ENCODE measurements at regions not wholly inside any gene's neighbourhood (a gene's known extent, or its start where the extent isn't known, plus 50 kb on each side); places are given as distances from the start of the nearest gene placed in this dataset.
"Not testable (repeated sequence)": the region's sequence is repeated elsewhere in the genome, so short reads cannot be mapped to it uniquely, and the experiment has no call there.

DNA sequence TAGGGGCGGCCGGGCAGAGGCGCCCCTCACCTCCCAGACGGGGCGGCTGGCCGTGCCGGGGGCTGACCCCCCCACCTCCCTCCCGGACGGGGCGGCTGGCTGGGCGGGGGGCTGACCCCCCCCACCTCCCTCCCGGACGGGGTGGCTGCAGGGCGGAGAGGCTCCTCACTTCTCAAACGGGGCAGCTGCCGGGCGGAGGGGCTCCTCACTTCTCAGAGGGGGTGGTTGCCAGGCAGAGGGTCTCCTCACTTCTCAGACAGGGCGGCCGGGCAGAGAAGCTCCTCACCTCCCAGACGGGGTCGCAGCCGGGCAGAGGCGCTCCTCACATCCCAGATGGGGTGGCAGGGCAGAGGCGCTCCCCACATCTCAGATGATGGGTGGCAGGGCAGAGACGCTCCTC is 836.8 kb downstream of the RAPGEF2 start:
- DNase-seq (ENCODE audit: low spot score), result not testable (repeated sequence)

DNA sequence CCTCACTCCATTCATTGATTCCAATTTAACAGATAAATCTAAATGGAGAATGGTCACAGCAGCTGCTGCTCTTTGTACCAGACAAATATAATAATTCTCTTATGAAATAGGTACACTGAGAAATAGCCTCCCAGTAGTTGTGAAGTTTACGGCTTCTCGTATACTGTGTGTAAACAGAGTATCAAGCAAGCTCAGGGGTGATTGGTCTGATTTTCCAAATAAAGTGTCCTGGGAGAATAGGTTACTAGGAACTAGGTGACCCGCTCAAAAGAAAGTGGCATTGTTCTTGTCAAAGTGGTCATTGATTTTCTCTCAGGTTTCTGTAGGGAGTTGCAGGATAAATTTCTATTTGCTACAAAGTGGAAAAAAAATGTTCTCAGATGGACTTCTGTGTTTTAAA is 838.2 kb downstream of the RAPGEF2 start:
- no peak for DNase-seq (ENCODE audit: low spot score)

- DNase-seq (ENCODE audit: low spot score), result no peak
Measured at GRCh38 chr4:159944477-159944876, 841.6 kb downstream of the RAPGEF2 start.

DNA sequence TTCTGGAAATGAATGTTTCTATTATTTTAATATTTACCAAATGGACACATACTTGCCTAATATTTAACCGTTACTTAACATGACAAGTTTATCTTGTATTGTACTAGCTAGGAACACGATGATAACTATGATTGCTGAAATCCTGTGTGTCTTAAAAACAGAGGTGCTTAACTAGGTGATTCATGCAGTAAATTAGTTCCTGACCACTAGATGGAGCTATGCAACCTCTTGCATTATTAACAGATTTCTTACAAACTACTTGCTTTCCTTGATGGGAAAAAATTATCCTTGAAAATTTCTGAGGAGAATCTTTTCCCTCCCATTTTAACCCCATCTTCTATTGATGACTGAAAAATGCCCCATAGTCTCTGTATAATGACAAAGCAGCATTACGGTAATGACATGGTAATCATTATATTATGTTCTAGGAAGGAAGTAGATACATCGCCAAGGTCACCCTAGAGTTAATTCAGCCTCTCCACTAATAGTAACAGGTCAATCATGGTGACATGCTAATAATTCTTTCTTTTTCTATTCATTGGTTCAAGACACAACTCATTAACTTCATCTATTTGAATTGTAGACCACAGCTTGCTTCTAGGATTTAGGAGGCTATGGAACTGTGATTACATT is 844.2 kb downstream of the RAPGEF2 start:
- no peak for DNase-seq (ENCODE audit: low spot score)

- DNase-seq (ENCODE audit: low spot score), result no peak
Measured at GRCh38 chr4:159950707-159951106, 847.8 kb downstream of the RAPGEF2 start.

- DNase-seq (ENCODE audit: low spot score), result no peak
Measured at GRCh38 chr4:159966746-159967145, 863.9 kb downstream of the RAPGEF2 start.

DNA sequence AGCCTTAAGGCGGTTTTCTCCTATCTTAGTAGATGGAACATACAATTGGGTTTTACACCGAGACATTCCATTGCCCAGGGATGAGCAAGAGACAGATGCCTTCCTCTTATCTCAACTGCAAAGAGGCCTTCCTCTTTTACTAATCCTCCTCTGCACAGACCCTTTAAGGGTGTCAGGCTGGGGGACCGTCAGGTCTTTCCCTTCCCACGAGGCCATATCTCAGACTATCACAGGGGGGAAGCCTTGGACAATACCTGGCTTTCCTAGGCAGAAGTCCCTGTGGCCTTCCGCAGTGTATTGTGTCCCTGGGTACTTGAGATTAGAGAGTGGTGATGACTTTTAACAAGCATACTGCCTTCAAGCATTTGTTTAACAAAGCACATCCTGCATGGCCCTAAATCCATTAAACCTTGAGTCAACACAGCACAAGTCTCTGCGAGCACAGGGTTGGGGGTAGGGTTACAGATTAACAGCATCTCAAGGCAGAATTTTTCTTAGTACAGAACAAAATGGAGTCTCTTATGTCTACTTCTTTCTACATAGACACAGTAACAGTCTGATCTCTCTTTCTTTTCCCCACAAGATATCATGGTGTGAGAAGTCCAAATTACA is 874.1 kb downstream of the RAPGEF2 start:
- DNase-seq (ENCODE audit: low spot score), result not testable (repeated sequence)

GRCh38 chr4:159977907-159978617 is 875.2 kb downstream of the RAPGEF2 start:
- no peak for DNase-seq (ENCODE audit: low spot score)

DNA sequence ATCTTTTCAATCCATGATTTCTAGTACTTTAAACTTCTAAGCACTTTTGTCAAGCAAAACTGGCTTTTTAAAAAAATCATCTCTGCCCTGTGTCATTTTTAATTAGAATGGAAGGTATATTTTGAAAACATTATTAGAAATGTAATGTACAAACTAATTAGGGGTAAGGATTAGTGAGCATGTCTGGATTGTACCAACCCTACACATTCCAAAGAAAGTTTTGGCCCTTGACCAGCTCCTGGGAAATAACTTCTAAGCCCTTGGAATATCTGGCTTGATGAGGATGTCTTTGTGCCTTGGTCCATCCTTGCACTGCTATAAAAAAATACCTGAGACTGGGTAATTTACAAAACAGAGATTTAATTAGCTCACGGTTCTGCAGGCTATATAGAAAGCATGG is 876.5 kb downstream of the RAPGEF2 start:
- no peak for DNase-seq (ENCODE audit: low spot score)

- DNase-seq (ENCODE audit: low spot score), result no peak
Measured at GRCh38 chr4:159979953-159980352, 877.1 kb downstream of the RAPGEF2 start.

DNA sequence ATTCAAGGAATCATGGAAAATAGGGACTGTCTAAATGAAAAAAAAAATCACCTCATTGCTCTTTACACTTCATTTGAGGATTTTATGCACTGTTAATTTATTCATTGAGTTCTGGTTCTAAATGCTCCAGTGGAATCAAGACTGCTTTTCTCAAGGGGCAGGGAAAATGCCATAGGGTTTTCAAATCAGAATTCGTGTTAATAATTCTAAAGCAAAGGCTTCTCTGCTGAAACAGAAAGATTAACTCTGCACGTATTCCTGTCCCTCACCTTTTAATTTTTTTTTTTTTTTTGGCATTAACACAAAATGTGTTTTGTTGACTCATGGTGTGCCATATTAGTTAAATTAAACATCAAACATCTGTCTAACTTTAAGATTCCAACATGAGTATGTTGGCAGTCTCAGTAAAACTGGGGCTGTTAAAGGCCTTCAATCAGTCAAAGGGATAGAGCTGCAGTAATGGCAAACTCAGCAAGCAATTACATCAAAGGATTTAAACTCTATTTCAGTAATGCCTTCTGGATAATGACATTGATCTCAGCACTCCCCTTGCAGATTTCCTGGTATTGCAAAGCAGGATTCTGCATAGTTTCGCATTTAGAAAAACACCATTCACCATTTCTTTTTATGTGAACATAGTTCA is 878.1 kb downstream of the RAPGEF2 start:
- no peak for DNase-seq (ENCODE audit: low spot score)

GRCh38 chr4:159981469-159981856 is 878.6 kb downstream of the RAPGEF2 start:
- DNase-seq (ENCODE audit: low spot score), result no peak

GRCh38 chr4:159983082-159983481 is 880.2 kb downstream of the RAPGEF2 start:
- no peak for DNase-seq (ENCODE audit: low spot score)

- no peak for DNase-seq (ENCODE audit: low spot score)
Measured at GRCh38 chr4:160009656-160010493, 907.0 kb downstream of the RAPGEF2 start.

GRCh38 chr4:160019936-160020335 is 917.1 kb downstream of the RAPGEF2 start:
- DNase-seq (ENCODE audit: low spot score), result no peak

- DNase-seq (ENCODE audit: low spot score), result no peak
Measured at GRCh38 chr4:160020804-160021203, 917.9 kb downstream of the RAPGEF2 start.

DNA sequence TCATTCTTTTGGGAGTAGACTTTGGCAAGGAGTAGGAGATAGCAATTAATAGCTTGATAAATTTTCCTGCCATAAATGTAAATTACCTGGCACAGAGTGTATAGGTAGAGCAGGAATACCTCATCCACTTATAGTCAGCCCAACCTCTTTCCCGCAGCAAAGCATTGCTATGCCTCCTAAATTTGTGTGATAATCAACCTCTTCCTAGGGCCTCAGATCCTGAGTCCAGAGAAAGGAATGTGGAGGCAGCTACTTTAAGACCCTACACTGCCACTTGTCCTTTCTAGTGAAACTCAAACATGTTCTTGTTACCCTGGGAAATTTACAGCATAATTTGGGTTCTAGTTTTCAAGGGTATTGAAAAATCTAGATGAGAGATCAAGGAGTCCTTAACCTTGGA is 919.0 kb downstream of the RAPGEF2 start:
- no peak for DNase-seq (ENCODE audit: low spot score)

- no peak for DNase-seq (ENCODE audit: low spot score)
Measured at GRCh38 chr4:160026721-160027120, 923.8 kb downstream of the RAPGEF2 start.

GRCh38 chr4:160034501-160034900 is 931.6 kb downstream of the RAPGEF2 start:
- no peak for DNase-seq (ENCODE audit: low spot score)

DNA sequence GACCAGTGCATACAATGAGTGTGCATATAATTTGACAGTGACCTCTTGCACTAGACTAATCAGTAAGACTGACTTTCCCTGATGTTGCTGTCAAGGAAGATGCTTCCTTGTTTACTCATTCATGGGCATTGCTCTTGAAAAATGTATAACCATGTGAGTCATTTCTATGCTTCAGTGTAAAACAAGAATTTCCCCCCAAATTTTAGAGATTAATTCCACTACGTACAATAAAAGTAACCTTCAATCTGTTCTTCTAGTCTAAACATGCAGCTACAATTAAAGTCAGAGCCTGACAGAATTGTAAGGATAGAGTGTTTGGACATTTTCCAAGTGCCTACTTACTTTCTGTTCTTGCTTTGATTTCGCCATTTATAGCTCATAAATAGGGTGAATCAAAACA is 935.7 kb downstream of the RAPGEF2 start:
- no peak for DNase-seq (ENCODE audit: low spot score)

GRCh38 chr4:160044693-160045092 is 941.8 kb downstream of the RAPGEF2 start:
- no peak for DNase-seq (ENCODE audit: low spot score)
